Lung (tissue), 11 donors: ENCODE measurements at regions not wholly inside any gene's neighbourhood (a gene's known extent, or its start where the extent isn't known, plus 50 kb on each side); places are given as distances from the start of the nearest gene placed in this dataset.
"Not testable (repeated sequence)": the region's sequence is repeated elsewhere in the genome, so short reads cannot be mapped to it uniquely, and the experiment has no call there.

Source experiments
- ATAC-seq: fragments of 200-7000 bp; cut with Tn5 transposase; one replicate; pipeline ENCODE4 v1.9.1; 2020; ENCODE audit warnings: moderate number of reproducible peaks; ENCODE audit not compliant: insufficient read depth, low FRiP score
- DNase-seq, 3 donors: peaks; one replicate each; pipeline ENCODE4 v3.0.0-alpha.2; 2013 to 2017
- H3K27ac ChIP-seq, 2 donors: one replicate each; pipeline ENCODE4 v1.5.1; 2013; ENCODE audit warnings: mild to moderate bottlenecking in 2 of 2, moderate library complexity in 2 of 2, control low read depth in 1 of 2, inconsistent platforms in 1 of 2, low read depth in 1 of 2, low read length in 1 of 2
- H3K27me3 ChIP-seq, 3 donors: one replicate each; pipeline ENCODE4 v1.5.1; 2013; ENCODE audit warnings: low read length in 2 of 3; ENCODE audit not compliant: control insufficient read depth in 3 of 3, insufficient read depth in 3 of 3
- H3K36me3 ChIP-seq, 4 donors: one replicate each; pipeline ENCODE4 v1.5.1; 2013; ENCODE audit warnings: low read length in 4 of 4, mild to moderate bottlenecking in 1 of 4, moderate library complexity in 1 of 4; ENCODE audit not compliant: control insufficient read depth in 4 of 4, insufficient read depth in 4 of 4
- H3K4me1 ChIP-seq, 5 donors: one replicate each; pipeline ENCODE4 v1.5.1; 2013; ENCODE audit warnings: low read length in 5 of 5, mild to moderate bottlenecking in 2 of 5, moderate library complexity in 1 of 5; ENCODE audit not compliant: control insufficient read depth in 5 of 5, insufficient read depth in 5 of 5
- H3K4me3 ChIP-seq: one replicate; pipeline ENCODE4 v1.5.1; 2013; ENCODE audit warnings: mild to moderate bottlenecking, control low read depth, moderate library complexity
- H3K9ac ChIP-seq, 2 donors: one replicate each; pipeline ENCODE4 v1.5.1; 2013; ENCODE audit warnings: low read length in 2 of 2, control low read depth in 1 of 2; ENCODE audit not compliant: insufficient read depth in 1 of 2
- H3K9me3 ChIP-seq, 4 donors: one replicate each; pipeline ENCODE4 v1.5.1; 2013; ENCODE audit warnings: low read length in 3 of 4, mild to moderate bottlenecking in 1 of 4, moderate library complexity in 1 of 4; ENCODE audit not compliant: control insufficient read depth in 4 of 4, insufficient read depth in 3 of 4
- CTCF ChIP-seq: IDR thresholded peaks from 2 replicates; pipeline ENCODE4 v1.5.1; 2012; ENCODE audit warnings: mild to moderate bottlenecking; ENCODE audit errors: control extremely low read depth, extremely low read depth
- WGBS, 2 donors: extraction: QIAGEN DNeasy Blood & Tissue Kit; methylation state at CpG; one replicate each; pipeline ENCODE4 v1.1.7; 2013; 5-methylcytosine and 5-hydroxymethylcytosine counted together
- donor health status: control.
- donor health status: control.
- donor health status: Bipolar disorder and iron deficiency.
- donor health status: healthy.
- donor health status: DM: yes; HTN: yes; CAD: no.

- H3K4me1 ChIP-seq, H3K9ac ChIP-seq, DNase-seq, H3K36me3 ChIP-seq, H3K9me3 ChIP-seq, ATAC-seq, H3K27ac ChIP-seq, H3K4me3 ChIP-seq: not testable (repeated sequence)
- 70 to 90% methylated on average over 8 to 10 of the region's 10 CpGs for WGBS, 2 donors
- peaks cover 0 to 34% (median 4%) of the 10 kb centered on the region in 3 donors for H3K27me3 ChIP-seq
Observed at GRCh38 chrX:113988315-113988935, 595.5 kb upstream of the HTR2C start.

GRCh38 chrX:113986427-113986826, 597.5 kb upstream of the HTR2C start:
- Histone ChIP-seq H3K36me3 (no peaks in the 10 kb centered on the region), H3K4me1 (no peaks in the 10 kb centered on the region), H3K9me3 (no peaks in the 10 kb centered on the region), H3K27ac (no peak overlapping the region), H3K4me3 (no peak overlapping the region), H3K9ac (no peak overlapping the region), H3K27me3 (peaks cover 0 to 32% (median 6%) of the 10 kb centered on the region in 3 donors)
- no peak for TF ChIP-seq CTCF
- DNase-seq (no peak), ATAC-seq (no peak)
- 92 to 100% methylated on average over 1 of the region's 1 CpG for WGBS, 2 donors

- Histone ChIP-seq H3K4me1 (no peaks in the 10 kb centered on the region), H3K27ac (no peak overlapping the region), H3K4me3 (no peak overlapping the region), H3K9ac (no peak overlapping the region), H3K27me3 (peaks cover 0 to 24% (median 6%) of the 10 kb centered on the region in 3 donors), H3K9me3 (peaks cover 0 to 2% (median 0%) of the 10 kb centered on the region in 4 donors), H3K36me3 (no peaks in the 10 kb centered on the region)
- WGBS, 2 donors: 82 to 84% methylated on average over 4 of the region's 4 CpGs
- no peak for TF ChIP-seq CTCF
- ATAC-seq (no peak), DNase-seq (no peak)
Observed at GRCh38 chrX:113982766-113983165, 601.1 kb upstream of the HTR2C start.

GRCh38 chrX:113980953-113981352, 602.9 kb upstream of the HTR2C start:
- no peaks in the 10 kb centered on the region for H3K36me3 ChIP-seq
- ATAC-seq (no peak), DNase-seq (no peak)
- H3K27ac ChIP-seq: no peak overlapping the region
- H3K4me1 ChIP-seq: no peaks in the 10 kb centered on the region
- H3K9ac ChIP-seq: no peak overlapping the region
- H3K27me3 ChIP-seq: peaks cover 3 to 16% (median 4%) of the 10 kb centered on the region in 3 donors
- TF ChIP-seq CTCF: no peak
- H3K9me3 ChIP-seq: peaks cover 0 to 2% (median 0%) of the 10 kb centered on the region in 4 donors
- H3K4me3 ChIP-seq: no peak overlapping the region
- WGBS, 2 donors: 74 to 89% methylated on average over 1 to 2 of the region's 2 CpGs
